A549 (cell line): ENCODE measurements at regions not wholly inside any gene's neighbourhood (a gene's known extent, or its start where the extent isn't known, plus 50 kb on each side); places are given as distances from the start of the nearest gene placed in this dataset.

ENCODE experiments used
- CEBPB ChIP-seq, 2 experiments: fragments of >200 bp in 1 of 2; sonication (Bioruptor Twin) in 1 of 2; formaldehyde crosslinking in 1 of 2; IDR thresholded peaks; 2 replicates each; pipeline ENCODE4 v1.6.1; 2012 to 2016
- ESRRA ChIP-seq: fragments of 150-350 bp; IDR thresholded peaks from 2 replicates; pipeline ENCODE4 v1.6.1; 2014; ENCODE audit warnings: mild to moderate bottlenecking, low read length, borderline replicate concordance
- FOSL2 ChIP-seq, 2 experiments: fragments of 450-650 bp in 1 of 2; fragments of >200 bp in 1 of 2; sonication (Bioruptor Twin) in 1 of 2; formaldehyde crosslinking; IDR thresholded peaks; 2 replicates each; pipeline versions ENCODE4 v1.5.0 to v1.6.1; 2016 to 2020; ENCODE audit warnings: mild to moderate bottlenecking in 1 of 2, moderate library complexity in 1 of 2
- GATA3 ChIP-seq: IDR thresholded peaks from 2 replicates; pipeline ENCODE4 v1.6.1; 2012; ENCODE audit warnings: borderline replicate concordance
- HOXA7 ChIP-seq: fragments of 250-450 bp; sonication (Bioruptor Pico); IDR thresholded peaks from 2 replicates; pipeline ENCODE4 v1.5.0; 2020; ENCODE audit warnings: mild to moderate bottlenecking, moderate library complexity
- HOXB13 ChIP-seq: fragments of 250-450 bp; sonication (Bioruptor Pico); IDR thresholded peaks from 2 replicates; pipeline ENCODE4 v1.5.0; 2020; ENCODE audit warnings: low read depth, mild to moderate bottlenecking, moderate library complexity
- MYC ChIP-seq: IDR thresholded peaks from 2 replicates; pipeline ENCODE4 v1.6.1; 2012; ENCODE audit warnings: mild to moderate bottlenecking, inconsistent platforms, low read length, improper control_type of control experiment, borderline replicate concordance
- PHF8 ChIP-seq: fragments of 200-600 bp; sonication (generic); IDR thresholded peaks from 2 replicates; pipeline ENCODE4 v1.6.1; 2016; ENCODE audit warnings: low read depth, mild to moderate bottlenecking, antibody characterized with exemption, moderate library complexity, borderline replicate concordance
- POLR2A ChIP-seq: IDR thresholded peaks from 2 replicates; pipeline ENCODE4 v1.6.1; 2012; ENCODE audit warnings: mild to moderate bottlenecking, low read length
- RNF2 ChIP-seq: fragments of 200-600 bp; sonication (generic); IDR thresholded peaks from 2 replicates; pipeline ENCODE4 v1.6.1; 2016; ENCODE audit warnings: low read depth, mild to moderate bottlenecking, antibody characterized with exemption, moderate library complexity, borderline replicate concordance
- SMC3 ChIP-seq: fragments of >200 bp; sonication (Bioruptor Twin); formaldehyde crosslinking; IDR thresholded peaks from 3 replicates; pipeline ENCODE4 v1.6.1; 2018; ENCODE audit warnings: inconsistent platforms
- TF ChIP-seq, protein P1 (sequence below): fragments of >200 bp; sonication (Bioruptor Twin); formaldehyde crosslinking; IDR thresholded peaks from 3 replicates; pipeline ENCODE4 v1.5.1; 2016
- TF ChIP-seq, protein P2 (sequence below): fragments of 200-600 bp; sonication (generic); IDR thresholded peaks from 2 replicates; pipeline ENCODE4 v1.6.1; 2016; ENCODE audit warnings: antibody characterized with exemption, mild to moderate bottlenecking, moderate library complexity

GRCh38 chr7:79531905-79532664 is 78.6 kb upstream of the MAGI2 start:
- TF ChIP-seq RNF2 (no peak), POLR2A (no peak), HOXB13 (CRISPR knock-in tag) (no peak), ESRRA (no peak), CEBPB (IDR thresholded peaks at IDR 0.05) (no peak), FOSL2 (IDR thresholded peaks at IDR 0.05) (no peak), FOSL2 (CRISPR knock-in tag; IDR thresholded peaks at IDR 0.05) (no peak), SMC3 (no peak), HOXA7 (CRISPR knock-in tag) (no peak), GATA3 (no peak), PHF8 (no peak), MYC (no peak)
- TF ChIP-seq, protein P1, sequence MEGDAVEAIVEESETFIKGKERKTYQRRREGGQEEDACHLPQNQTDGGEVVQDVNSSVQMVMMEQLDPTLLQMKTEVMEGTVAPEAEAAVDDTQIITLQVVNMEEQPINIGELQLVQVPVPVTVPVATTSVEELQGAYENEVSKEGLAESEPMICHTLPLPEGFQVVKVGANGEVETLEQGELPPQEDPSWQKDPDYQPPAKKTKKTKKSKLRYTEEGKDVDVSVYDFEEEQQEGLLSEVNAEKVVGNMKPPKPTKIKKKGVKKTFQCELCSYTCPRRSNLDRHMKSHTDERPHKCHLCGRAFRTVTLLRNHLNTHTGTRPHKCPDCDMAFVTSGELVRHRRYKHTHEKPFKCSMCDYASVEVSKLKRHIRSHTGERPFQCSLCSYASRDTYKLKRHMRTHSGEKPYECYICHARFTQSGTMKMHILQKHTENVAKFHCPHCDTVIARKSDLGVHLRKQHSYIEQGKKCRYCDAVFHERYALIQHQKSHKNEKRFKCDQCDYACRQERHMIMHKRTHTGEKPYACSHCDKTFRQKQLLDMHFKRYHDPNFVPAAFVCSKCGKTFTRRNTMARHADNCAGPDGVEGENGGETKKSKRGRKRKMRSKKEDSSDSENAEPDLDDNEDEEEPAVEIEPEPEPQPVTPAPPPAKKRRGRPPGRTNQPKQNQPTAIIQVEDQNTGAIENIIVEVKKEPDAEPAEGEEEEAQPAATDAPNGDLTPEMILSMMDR = no peak
- TF ChIP-seq, protein P2, sequence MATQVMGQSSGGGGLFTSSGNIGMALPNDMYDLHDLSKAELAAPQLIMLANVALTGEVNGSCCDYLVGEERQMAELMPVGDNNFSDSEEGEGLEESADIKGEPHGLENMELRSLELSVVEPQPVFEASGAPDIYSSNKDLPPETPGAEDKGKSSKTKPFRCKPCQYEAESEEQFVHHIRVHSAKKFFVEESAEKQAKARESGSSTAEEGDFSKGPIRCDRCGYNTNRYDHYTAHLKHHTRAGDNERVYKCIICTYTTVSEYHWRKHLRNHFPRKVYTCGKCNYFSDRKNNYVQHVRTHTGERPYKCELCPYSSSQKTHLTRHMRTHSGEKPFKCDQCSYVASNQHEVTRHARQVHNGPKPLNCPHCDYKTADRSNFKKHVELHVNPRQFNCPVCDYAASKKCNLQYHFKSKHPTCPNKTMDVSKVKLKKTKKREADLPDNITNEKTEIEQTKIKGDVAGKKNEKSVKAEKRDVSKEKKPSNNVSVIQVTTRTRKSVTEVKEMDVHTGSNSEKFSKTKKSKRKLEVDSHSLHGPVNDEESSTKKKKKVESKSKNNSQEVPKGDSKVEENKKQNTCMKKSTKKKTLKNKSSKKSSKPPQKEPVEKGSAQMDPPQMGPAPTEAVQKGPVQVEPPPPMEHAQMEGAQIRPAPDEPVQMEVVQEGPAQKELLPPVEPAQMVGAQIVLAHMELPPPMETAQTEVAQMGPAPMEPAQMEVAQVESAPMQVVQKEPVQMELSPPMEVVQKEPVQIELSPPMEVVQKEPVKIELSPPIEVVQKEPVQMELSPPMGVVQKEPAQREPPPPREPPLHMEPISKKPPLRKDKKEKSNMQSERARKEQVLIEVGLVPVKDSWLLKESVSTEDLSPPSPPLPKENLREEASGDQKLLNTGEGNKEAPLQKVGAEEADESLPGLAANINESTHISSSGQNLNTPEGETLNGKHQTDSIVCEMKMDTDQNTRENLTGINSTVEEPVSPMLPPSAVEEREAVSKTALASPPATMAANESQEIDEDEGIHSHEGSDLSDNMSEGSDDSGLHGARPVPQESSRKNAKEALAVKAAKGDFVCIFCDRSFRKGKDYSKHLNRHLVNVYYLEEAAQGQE = no peak
